Fibroblast of lung (primary cell): ENCODE measurements at regions not wholly inside any gene's neighbourhood (a gene's known extent, or its start where the extent isn't known, plus 50 kb on each side); places are given as distances from the start of the nearest gene placed in this dataset.
"Not testable (repeated sequence)": the region's sequence is repeated elsewhere in the genome, so short reads cannot be mapped to it uniquely, and the experiment has no call there.

Source experiments
- DNase-seq, 2 donors: peaks; one replicate each; pipeline versions ENCODE4 v3.0.0 to v3.0.0-alpha.2; 2010; ENCODE audit warnings: low read depth in 2 of 2
- H2AFZ ChIP-seq: 2 replicates; pipeline ENCODE4 v1.5.1; 2012; ENCODE audit warnings: low read length, control low read depth, inconsistent platforms
- H3K27ac ChIP-seq: 2 replicates; pipeline ENCODE4 v1.5.1; 2011; ENCODE audit warnings: low read length, control low read depth; ENCODE audit not compliant: insufficient read depth
- H3K27me3 ChIP-seq: 2 replicates; pipeline ENCODE4 v1.5.1; 2011; ENCODE audit warnings: mild to moderate bottlenecking, low read length; ENCODE audit not compliant: control insufficient read depth, insufficient read depth
- H3K36me3 ChIP-seq: 2 replicates; pipeline ENCODE4 v1.5.1; 2011; ENCODE audit warnings: low read length; ENCODE audit not compliant: control insufficient read depth, insufficient read depth
- H3K4me1 ChIP-seq: 2 replicates; pipeline ENCODE4 v1.5.1; 2011; ENCODE audit warnings: low read length; ENCODE audit not compliant: control insufficient read depth, insufficient read depth; ENCODE audit errors: extremely low read depth
- H3K4me2 ChIP-seq: 2 replicates; pipeline ENCODE4 v1.5.1; 2011; ENCODE audit warnings: low read length, control low read depth; ENCODE audit not compliant: insufficient read depth; ENCODE audit errors: extremely low read depth
- H3K4me3 ChIP-seq, 4 experiments: fragments of 200-600 bp in 1 of 4; sonication (generic) in 1 of 4; replicated peaks in 1 of 4; 2 replicates each; pipeline ENCODE4 v1.5.1; 2011 to 2016; ENCODE audit warnings: low read length in 4 of 4, low read depth in 3 of 4, mild to moderate bottlenecking in 3 of 4, control low read depth in 2 of 4, inconsistent platforms in 1 of 4, mixed read lengths in 1 of 4; ENCODE audit not compliant: insufficient read depth in 1 of 4; ENCODE audit errors: control extremely low read depth in 1 of 4
- H3K79me2 ChIP-seq: 2 replicates; pipeline ENCODE4 v1.5.1; 2012; ENCODE audit warnings: mild to moderate bottlenecking, low read length, inconsistent platforms; ENCODE audit not compliant: control insufficient read depth, insufficient read depth
- H3K9ac ChIP-seq: 2 replicates; pipeline ENCODE4 v1.5.1; 2011; ENCODE audit warnings: mild to moderate bottlenecking, low read length, control low read depth; ENCODE audit not compliant: insufficient read depth
- H3K9me3 ChIP-seq: 2 replicates; pipeline ENCODE4 v1.5.1; 2012; ENCODE audit warnings: low read depth, low read length; ENCODE audit not compliant: control insufficient read depth, insufficient read depth
- H4K20me1 ChIP-seq: 2 replicates; pipeline ENCODE4 v1.5.1; 2011; ENCODE audit warnings: low read length; ENCODE audit not compliant: control insufficient read depth, insufficient read depth; ENCODE audit errors: extremely low read depth
- EZH2 ChIP-seq: IDR thresholded peaks from 2 replicates; pipeline ENCODE4 v1.5.1; 2012; ENCODE audit warnings: low read length, control low read depth, mild to moderate bottlenecking; ENCODE audit errors: missing control alignments
- TF ChIP-seq, protein P1 (sequence below), 2 donors: IDR thresholded peaks in 1 of 2; conservative IDR thresholded peaks in 1 of 2; 1 replicate in 1 of 2; 2 replicates in 1 of 2; pipeline ENCODE4 v1.5.1; 2011 to 2012; ENCODE audit warnings: low read length in 2 of 2, control low read depth in 1 of 2, inconsistent platforms in 1 of 2, low read depth in 1 of 2, mild to moderate bottlenecking in 1 of 2

DNA sequence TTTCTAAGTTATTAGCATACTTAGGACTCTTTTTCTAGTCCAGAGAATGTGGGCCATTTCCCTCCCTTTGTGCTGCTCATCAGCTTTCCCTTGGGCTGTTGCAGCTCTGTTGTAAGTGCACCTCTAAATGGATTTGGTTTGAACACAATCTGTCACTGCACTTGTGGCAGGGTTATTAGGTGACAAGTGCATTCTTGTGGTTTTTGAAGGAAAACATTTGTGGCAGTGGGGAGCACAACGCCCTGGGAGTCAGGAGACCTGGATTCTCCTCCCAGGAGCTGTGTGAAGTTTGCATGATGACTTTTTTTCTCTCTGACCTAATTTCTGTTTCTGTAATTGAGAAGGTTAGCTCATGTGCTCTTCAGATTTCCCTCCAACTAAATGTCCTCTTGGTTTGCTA, 630.9 kb upstream of the FAM98A start:
- H3K9me3 ChIP-seq: no peaks in the 10 kb centered on the region
- H3K79me2 ChIP-seq: no peaks in the 10 kb centered on the region
- H3K4me3 ChIP-seq: no peak overlapping the region
- H2AFZ ChIP-seq: no peak overlapping the region
- H3K27me3 ChIP-seq: no peaks in the 10 kb centered on the region
- TF ChIP-seq, protein P1, sequence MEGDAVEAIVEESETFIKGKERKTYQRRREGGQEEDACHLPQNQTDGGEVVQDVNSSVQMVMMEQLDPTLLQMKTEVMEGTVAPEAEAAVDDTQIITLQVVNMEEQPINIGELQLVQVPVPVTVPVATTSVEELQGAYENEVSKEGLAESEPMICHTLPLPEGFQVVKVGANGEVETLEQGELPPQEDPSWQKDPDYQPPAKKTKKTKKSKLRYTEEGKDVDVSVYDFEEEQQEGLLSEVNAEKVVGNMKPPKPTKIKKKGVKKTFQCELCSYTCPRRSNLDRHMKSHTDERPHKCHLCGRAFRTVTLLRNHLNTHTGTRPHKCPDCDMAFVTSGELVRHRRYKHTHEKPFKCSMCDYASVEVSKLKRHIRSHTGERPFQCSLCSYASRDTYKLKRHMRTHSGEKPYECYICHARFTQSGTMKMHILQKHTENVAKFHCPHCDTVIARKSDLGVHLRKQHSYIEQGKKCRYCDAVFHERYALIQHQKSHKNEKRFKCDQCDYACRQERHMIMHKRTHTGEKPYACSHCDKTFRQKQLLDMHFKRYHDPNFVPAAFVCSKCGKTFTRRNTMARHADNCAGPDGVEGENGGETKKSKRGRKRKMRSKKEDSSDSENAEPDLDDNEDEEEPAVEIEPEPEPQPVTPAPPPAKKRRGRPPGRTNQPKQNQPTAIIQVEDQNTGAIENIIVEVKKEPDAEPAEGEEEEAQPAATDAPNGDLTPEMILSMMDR (conservative IDR thresholded peaks at IDR 0.05 in 1 of 2, IDR thresholded peaks at IDR 0.05 in 1 of 2; ENCODE audit: low read depth in 1 of 2, low read length in 2 of 2): no peak
- TF ChIP-seq EZH2: no peak
- no peak for DNase-seq
- no peak overlapping the region for H3K4me2 ChIP-seq
- H3K27ac ChIP-seq: no peak overlapping the region
- H4K20me1 ChIP-seq: no peaks in the 10 kb centered on the region
- H3K9ac ChIP-seq: no peak overlapping the region
- H3K4me1 ChIP-seq: no peaks in the 10 kb centered on the region
- no peaks in the 10 kb centered on the region for H3K36me3 ChIP-seq

DNA sequence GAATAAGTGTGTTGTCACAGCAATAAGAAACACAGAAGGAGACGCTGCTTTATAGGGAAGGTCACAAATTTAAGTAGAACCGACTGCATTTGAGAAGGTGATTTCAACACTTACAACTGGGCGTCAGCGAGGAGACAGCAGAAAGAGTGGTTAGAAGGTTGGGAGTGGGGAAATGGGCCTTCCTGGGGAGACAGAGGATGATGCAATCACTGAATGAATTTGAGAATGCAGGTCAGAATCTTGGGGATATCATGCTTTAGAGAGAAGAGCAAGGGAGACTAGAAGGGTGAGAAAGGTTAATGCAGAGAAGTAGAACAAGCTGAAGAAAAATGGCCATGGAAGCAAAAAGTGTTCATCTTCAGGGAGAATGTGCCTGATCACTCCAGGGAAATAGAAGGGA, 616.1 kb upstream of the FAM98A start:
- Histone ChIP-seq H3K27me3 (no peaks in the 10 kb centered on the region), H3K4me2 (no peak overlapping the region), H3K9ac (no peak overlapping the region), H3K4me1 (no peaks in the 10 kb centered on the region), H4K20me1 (no peaks in the 10 kb centered on the region), H3K4me3 (no peak overlapping the region), H2AFZ (no peak overlapping the region), H3K27ac (no peak overlapping the region), H3K9me3 (no peaks in the 10 kb centered on the region), H3K79me2 (no peaks in the 10 kb centered on the region), H3K36me3 (no peaks in the 10 kb centered on the region)
- no peak for TF ChIP-seq EZH2
- TF ChIP-seq, protein P1 (conservative IDR thresholded peaks at IDR 0.05 in 1 of 2, IDR thresholded peaks at IDR 0.05 in 1 of 2; ENCODE audit: low read depth in 1 of 2, low read length in 2 of 2): no peak
- DNase-seq: no peak

DNA sequence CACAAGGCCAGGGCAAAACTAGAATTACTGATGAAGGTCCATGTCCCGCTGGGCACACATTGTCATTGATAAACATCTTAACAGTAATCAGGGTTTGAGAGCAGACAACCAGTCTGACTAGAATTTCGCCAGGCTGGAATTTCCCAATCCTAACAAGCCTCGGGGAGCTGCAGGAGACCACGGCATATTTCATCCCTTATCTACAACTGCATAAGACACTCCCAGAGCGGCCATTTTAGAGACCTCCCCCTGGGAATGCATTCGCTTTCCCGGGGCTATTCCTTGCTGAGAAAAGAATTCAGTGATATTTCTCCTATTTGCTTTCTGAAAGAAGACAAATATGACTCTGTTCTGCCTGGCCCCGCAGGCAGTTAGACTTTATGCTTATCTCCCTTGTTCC, 611.3 kb upstream of the FAM98A start:
- not testable (repeated sequence) for H3K4me3 ChIP-seq, DNase-seq, H3K4me2 ChIP-seq, H3K27ac ChIP-seq, H4K20me1 ChIP-seq, H3K79me2 ChIP-seq, H3K36me3 ChIP-seq, H3K9ac ChIP-seq, H3K27me3 ChIP-seq, H2AFZ ChIP-seq, H3K4me1 ChIP-seq, H3K9me3 ChIP-seq

DNA sequence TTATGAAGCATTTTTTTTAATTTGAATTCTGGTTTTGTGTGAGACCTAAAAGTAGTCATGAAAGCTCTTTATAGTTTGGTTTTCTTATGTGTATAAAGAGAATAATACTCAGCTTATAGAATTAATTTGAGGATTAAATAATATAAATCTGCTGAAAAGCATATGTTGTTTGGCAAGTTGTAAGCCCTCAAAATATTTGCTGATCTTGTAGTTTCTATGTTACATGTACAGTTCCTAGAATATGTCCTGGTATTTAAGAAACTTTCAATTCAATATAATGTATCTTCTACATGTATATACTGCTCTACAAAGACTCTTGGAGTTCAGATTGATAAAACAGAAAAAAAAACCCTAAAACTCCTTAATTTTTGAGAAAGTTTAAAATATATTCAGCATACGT, 605.5 kb upstream of the FAM98A start:
- Histone ChIP-seq H3K4me1 (no peaks in the 10 kb centered on the region), H3K79me2 (no peaks in the 10 kb centered on the region), H3K36me3 (no peaks in the 10 kb centered on the region), H4K20me1 (no peaks in the 10 kb centered on the region), H3K9ac (no peak overlapping the region), H3K27ac (no peak overlapping the region), H3K9me3 (no peaks in the 10 kb centered on the region), H3K4me3 (no peak overlapping the region), H2AFZ (no peak overlapping the region), H3K4me2 (no peak overlapping the region), H3K27me3 (no peaks in the 10 kb centered on the region)
- TF ChIP-seq EZH2: no peak
- TF ChIP-seq, protein P1 (conservative IDR thresholded peaks at IDR 0.05 in 1 of 2, IDR thresholded peaks at IDR 0.05 in 1 of 2; ENCODE audit: low read depth in 1 of 2, low read length in 2 of 2): no peak
- DNase-seq: no peak
